MCF 10A (cell line): ENCODE measurements at regions not wholly inside any gene's neighbourhood (a gene's known extent, or its start where the extent isn't known, plus 50 kb on each side); places are given as distances from the start of the nearest gene placed in this dataset.

Experiments
- BruUV-seq: library from RNA; stranded (reverse); fragments of 400-500 nt; replicated peaks from 2 replicates; lab custom pipeline; 2021; lab: Mats Ljungman, UMichigan
- CTCF ChIA-PET: fragments of 300-600 bp; sonication (Branson Sonifier 250); formaldehyde crosslinking; extraction: SDS; loops from one replicate; lab custom pipeline; 2021; ENCODE audit warnings: antibody characterized with exemption, inconsistent platforms; lab: Yijun Ruan, JAX
- POLR2A ChIA-PET: fragments of 300-600, 350-650 bp; sonication (Branson Sonifier 250); formaldehyde crosslinking; extraction: SDS; loops from one replicate; lab custom pipeline; 2020; ENCODE audit warnings: antibody characterized with exemption, inconsistent platforms; lab: Yijun Ruan, JAX
- DNase-seq: peaks from one replicate; pipeline ENCODE4 v3.0.0-alpha.2; 2018; ENCODE audit not compliant: unreplicated experiment
- H3K27ac Mint-ChIP-seq: one replicate; pipeline ENCODE4 v1.8.0; 2022; ENCODE audit warnings: mild to moderate bottlenecking, low read depth, mixed read lengths; ENCODE audit not compliant: unreplicated experiment
- H3K27me3 Mint-ChIP-seq: one replicate; pipeline ENCODE4 v1.8.0; 2022; ENCODE audit warnings: mixed read lengths; ENCODE audit not compliant: insufficient read depth, unreplicated experiment
- H3K36me3 Mint-ChIP-seq: one replicate; pipeline ENCODE4 v1.8.0; 2022; ENCODE audit warnings: mild to moderate bottlenecking, moderate library complexity, mixed read lengths; ENCODE audit not compliant: insufficient read depth, unreplicated experiment
- H3K4me1 Mint-ChIP-seq: one replicate; pipeline ENCODE4 v1.8.0; 2022; ENCODE audit warnings: mixed read lengths; ENCODE audit not compliant: insufficient read depth, unreplicated experiment
- H3K4me3 Mint-ChIP-seq: one replicate; pipeline ENCODE4 v1.8.0; 2022; ENCODE audit warnings: mild to moderate bottlenecking, moderate library complexity, mixed read lengths; ENCODE audit not compliant: unreplicated experiment
- H3K9me3 Mint-ChIP-seq: one replicate; pipeline ENCODE4 v1.8.0; 2022; ENCODE audit warnings: mixed read lengths; ENCODE audit not compliant: unreplicated experiment
- CTCF ChIP-seq: fragments of 200-600 bp; IDR thresholded peaks from one replicate; pipeline ENCODE4 v1.8.0; 2022; ENCODE audit warnings: antibody characterized with exemption, mild to moderate bottlenecking; ENCODE audit not compliant: unreplicated experiment
- intact Hi-C: fragments of 100-400 bp; cut with micrococcal nuclease; formaldehyde crosslinking; loops from 2 replicates; pipeline ENCODE4 v1.14.1; 2022

GRCh38 chr22:47625531-47626427 is 863.3 kb downstream of the TBC1D22A start:
- no peak for DNase-seq
- no peak for TF ChIP-seq CTCF
- H3K4me1 Mint-ChIP-seq, result no peaks in the 10 kb centered on the region
- BruUV-seq, result no TSS peak
- H3K4me3 Mint-ChIP-seq, result no peak overlapping the region
- no peaks in the 10 kb centered on the region for H3K9me3 Mint-ChIP-seq
- CTCF ChIA-PET, result no interaction called here
- no peak overlapping the region for H3K27ac Mint-ChIP-seq
- POLR2A ChIA-PET, result no interaction called here
- intact Hi-C loops, result loop anchor here (5.0 kb wide), 1 partner anchor 867 kb away; no protein-coding TSS in a partner anchor
- H3K36me3 Mint-ChIP-seq, result no peaks in the 10 kb centered on the region
- H3K27me3 Mint-ChIP-seq, result peaks cover 16% of the 10 kb centered on the region

GRCh38 chr22:47625013-47625385 is 862.5 kb downstream of the TBC1D22A start:
- ChIA-PET CTCF (no interaction called here), POLR2A (no interaction called here)
- Mint-ChIP-seq H3K4me1 (no peaks in the 10 kb centered on the region), H3K36me3 (no peaks in the 10 kb centered on the region), H3K9me3 (no peaks in the 10 kb centered on the region), H3K27me3 (peaks cover 11% of the 10 kb centered on the region), H3K27ac (no peak overlapping the region), H3K4me3 (no peak overlapping the region)
- no TSS peak for BruUV-seq
- intact Hi-C loops, result loop anchor here (5.0 kb wide), 1 partner anchor 867 kb away; no protein-coding TSS in a partner anchor
- TF ChIP-seq CTCF, result no peak
- DNase-seq, result no peak

GRCh38 chr22:47624252-47625012 is 862.0 kb downstream of the TBC1D22A start:
- intact Hi-C loops, result loop anchor here (5.0 kb wide), 1 partner anchor 868 kb away; no protein-coding TSS in a partner anchor
- no peak for DNase-seq
- POLR2A ChIA-PET, result no interaction called here
- H3K4me1 Mint-ChIP-seq, result no peaks in the 10 kb centered on the region
- no peak overlapping the region for H3K27ac Mint-ChIP-seq
- H3K36me3 Mint-ChIP-seq, result no peaks in the 10 kb centered on the region
- BruUV-seq, result no TSS peak
- peaks cover 11% of the 10 kb centered on the region for H3K27me3 Mint-ChIP-seq
- H3K9me3 Mint-ChIP-seq, result no peaks in the 10 kb centered on the region
- CTCF ChIA-PET, result no interaction called here
- TF ChIP-seq CTCF, result no peak
- no peak overlapping the region for H3K4me3 Mint-ChIP-seq

DNA sequence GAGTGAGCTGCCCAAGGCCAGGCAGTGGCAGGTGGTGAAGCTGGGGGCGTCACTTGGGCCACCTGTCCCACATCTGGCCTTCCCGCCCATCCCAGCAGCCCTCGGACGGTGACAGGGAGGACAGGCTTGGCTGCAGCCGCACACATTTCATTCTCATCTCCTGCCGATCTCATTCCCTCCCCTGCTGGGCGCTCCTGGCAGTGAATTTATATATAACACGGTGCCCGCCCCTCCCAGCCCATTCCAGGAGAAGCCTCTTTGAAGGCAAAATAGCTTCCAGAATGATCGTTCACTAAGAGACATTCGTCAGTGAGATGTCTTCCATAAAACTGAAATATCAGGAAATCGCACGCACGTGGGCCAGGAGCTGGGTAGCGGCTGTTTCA is 861.3 kb downstream of the TBC1D22A start:
- CTCF ChIA-PET, result interaction anchor here (0.6 kb wide), 1 partner anchor 1556 kb away, joined by 5 read pairs; no protein-coding TSS in a partner anchor
- no TSS peak for BruUV-seq
- intact Hi-C loops, result no loop called here
- no peak for TF ChIP-seq CTCF
- H3K4me1 Mint-ChIP-seq, result no peaks in the 10 kb centered on the region
- no peak for DNase-seq
- no peaks in the 10 kb centered on the region for H3K9me3 Mint-ChIP-seq
- peaks cover 11% of the 10 kb centered on the region for H3K27me3 Mint-ChIP-seq
- H3K27ac Mint-ChIP-seq, result no peak overlapping the region
- no peak overlapping the region for H3K4me3 Mint-ChIP-seq
- POLR2A ChIA-PET, result no interaction called here
- no peaks in the 10 kb centered on the region for H3K36me3 Mint-ChIP-seq
